ENCODE measurements at regions not wholly inside any gene's neighbourhood (a gene's known extent, or its start where the extent isn't known, plus 50 kb on each side); places are given as distances from the start of the nearest gene placed in this dataset.

GRCh38 chr1:194846488-194846887 lies 1660.1 kb upstream of the B3GALT2 start:
- TF ChIP-seq, protein P1, sequence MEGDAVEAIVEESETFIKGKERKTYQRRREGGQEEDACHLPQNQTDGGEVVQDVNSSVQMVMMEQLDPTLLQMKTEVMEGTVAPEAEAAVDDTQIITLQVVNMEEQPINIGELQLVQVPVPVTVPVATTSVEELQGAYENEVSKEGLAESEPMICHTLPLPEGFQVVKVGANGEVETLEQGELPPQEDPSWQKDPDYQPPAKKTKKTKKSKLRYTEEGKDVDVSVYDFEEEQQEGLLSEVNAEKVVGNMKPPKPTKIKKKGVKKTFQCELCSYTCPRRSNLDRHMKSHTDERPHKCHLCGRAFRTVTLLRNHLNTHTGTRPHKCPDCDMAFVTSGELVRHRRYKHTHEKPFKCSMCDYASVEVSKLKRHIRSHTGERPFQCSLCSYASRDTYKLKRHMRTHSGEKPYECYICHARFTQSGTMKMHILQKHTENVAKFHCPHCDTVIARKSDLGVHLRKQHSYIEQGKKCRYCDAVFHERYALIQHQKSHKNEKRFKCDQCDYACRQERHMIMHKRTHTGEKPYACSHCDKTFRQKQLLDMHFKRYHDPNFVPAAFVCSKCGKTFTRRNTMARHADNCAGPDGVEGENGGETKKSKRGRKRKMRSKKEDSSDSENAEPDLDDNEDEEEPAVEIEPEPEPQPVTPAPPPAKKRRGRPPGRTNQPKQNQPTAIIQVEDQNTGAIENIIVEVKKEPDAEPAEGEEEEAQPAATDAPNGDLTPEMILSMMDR (conservative IDR thresholded peaks at IDR 0.05; ENCODE audit: low read length): no peak
- TF ChIP-seq EZH2phosphoT487 (IDR thresholded peaks at IDR 0.05; ENCODE audit: borderline replicate concordance, low read depth, low read length): no peak
